Lower leg skin (tissue), 3 donors: ENCODE measurements at regions not wholly inside any gene's neighbourhood (a gene's known extent, or its start where the extent isn't known, plus 50 kb on each side); places are given as distances from the start of the nearest gene placed in this dataset.
"Not testable (repeated sequence)": the region's sequence is repeated elsewhere in the genome, so short reads cannot be mapped to it uniquely, and the experiment has no call there.

Source experiments
- POLR2A ChIP-seq, 2 donors: fragments of 450-650 bp; IDR thresholded peaks; one replicate each; pipeline ENCODE4 v1.6.1; 2016 to 2017; ENCODE audit warnings: antibody characterized with exemption in 2 of 2, mild to moderate bottlenecking in 1 of 2, moderate library complexity in 1 of 2
- TF ChIP-seq, protein P1 (sequence below), 3 donors: fragments of 450-650 bp; IDR thresholded peaks; one replicate each; pipeline ENCODE4 v1.5.1; 2016; ENCODE audit warnings: antibody characterized with exemption in 3 of 3, mild to moderate bottlenecking in 3 of 3, moderate library complexity in 2 of 3

DNA sequence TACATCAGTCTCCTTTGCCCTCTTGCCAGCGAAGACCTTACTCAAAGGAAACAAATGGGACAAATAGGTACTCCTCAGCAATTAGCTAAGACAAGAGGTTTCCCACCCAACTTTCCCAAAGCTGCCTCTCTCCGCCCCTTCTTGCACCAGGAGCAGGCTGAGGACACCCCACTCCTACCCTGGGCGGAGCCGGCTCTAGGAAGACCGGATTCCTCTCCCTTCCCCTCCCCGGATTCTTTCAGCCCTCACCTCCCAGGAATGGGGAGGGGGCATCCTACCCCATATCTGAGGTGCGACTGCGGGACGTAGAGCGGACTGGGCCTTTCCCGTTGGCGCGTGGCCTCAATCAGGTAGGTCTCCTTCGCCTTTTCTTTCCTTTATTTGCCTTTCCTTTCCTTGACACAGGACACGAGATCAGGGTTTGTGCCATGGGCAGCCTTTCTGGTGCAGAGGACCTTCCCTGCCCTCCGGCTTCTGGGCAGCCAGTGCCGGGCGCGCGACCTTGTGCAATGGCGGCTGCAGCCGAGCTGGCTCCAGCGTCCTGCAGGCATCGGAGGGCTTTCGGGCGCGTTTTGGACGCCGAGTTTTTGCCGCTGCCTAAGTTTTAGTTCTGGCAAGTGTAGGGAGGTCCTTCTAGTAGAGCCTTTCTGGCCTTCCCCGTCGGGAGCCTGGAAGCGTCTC, 279.9 kb downstream of the PLS3 start:
- TF ChIP-seq, protein P1, sequence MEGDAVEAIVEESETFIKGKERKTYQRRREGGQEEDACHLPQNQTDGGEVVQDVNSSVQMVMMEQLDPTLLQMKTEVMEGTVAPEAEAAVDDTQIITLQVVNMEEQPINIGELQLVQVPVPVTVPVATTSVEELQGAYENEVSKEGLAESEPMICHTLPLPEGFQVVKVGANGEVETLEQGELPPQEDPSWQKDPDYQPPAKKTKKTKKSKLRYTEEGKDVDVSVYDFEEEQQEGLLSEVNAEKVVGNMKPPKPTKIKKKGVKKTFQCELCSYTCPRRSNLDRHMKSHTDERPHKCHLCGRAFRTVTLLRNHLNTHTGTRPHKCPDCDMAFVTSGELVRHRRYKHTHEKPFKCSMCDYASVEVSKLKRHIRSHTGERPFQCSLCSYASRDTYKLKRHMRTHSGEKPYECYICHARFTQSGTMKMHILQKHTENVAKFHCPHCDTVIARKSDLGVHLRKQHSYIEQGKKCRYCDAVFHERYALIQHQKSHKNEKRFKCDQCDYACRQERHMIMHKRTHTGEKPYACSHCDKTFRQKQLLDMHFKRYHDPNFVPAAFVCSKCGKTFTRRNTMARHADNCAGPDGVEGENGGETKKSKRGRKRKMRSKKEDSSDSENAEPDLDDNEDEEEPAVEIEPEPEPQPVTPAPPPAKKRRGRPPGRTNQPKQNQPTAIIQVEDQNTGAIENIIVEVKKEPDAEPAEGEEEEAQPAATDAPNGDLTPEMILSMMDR (IDR thresholded peaks at IDR 0.05) = not testable (repeated sequence)
- TF ChIP-seq POLR2A (IDR thresholded peaks at IDR 0.05) = not testable (repeated sequence)
